OCI-LY7 (cell line): ENCODE measurements at regions not wholly inside any gene's neighbourhood (a gene's known extent, or its start where the extent isn't known, plus 50 kb on each side); places are given as distances from the start of the nearest gene placed in this dataset.
"Not testable (repeated sequence)": the region's sequence is repeated elsewhere in the genome, so short reads cannot be mapped to it uniquely, and the experiment has no call there.

ENCODE experiments used
- CTCF ChIP-seq: fragments of 200-600 bp; sonication (generic); conservative IDR thresholded peaks from 2 replicates; pipeline ENCODE4 v1.5.1; 2014; ENCODE audit warnings: mild to moderate bottlenecking, antibody characterized with exemption, low read length, moderate library complexity, mixed read lengths
- EZH2phosphoT487 ChIP-seq: fragments of 200-600 bp; sonication (generic); IDR thresholded peaks from 2 replicates; pipeline ENCODE4 v1.6.1; 2018; ENCODE audit warnings: low read depth, borderline replicate concordance, mild to moderate bottlenecking, mixed run types, antibody characterized with exemption, low read length, moderate library complexity, mixed read lengths

GRCh38 chr10:11684341-11684716 lies 57.9 kb upstream of the ECHDC3 start:
- not testable (repeated sequence) for TF ChIP-seq CTCF, EZH2phosphoT487
